MM.1S (cell line): ENCODE measurements at regions not wholly inside any gene's neighbourhood (a gene's known extent, or its start where the extent isn't known, plus 50 kb on each side); places are given as distances from the start of the nearest gene placed in this dataset.
"Not testable (repeated sequence)": the region's sequence is repeated elsewhere in the genome, so short reads cannot be mapped to it uniquely, and the experiment has no call there.

Experiments
- DNase-seq: peaks from one replicate; pipeline ENCODE4 v3.0.0-alpha.2; 2015
- H2AFZ ChIP-seq: fragments of 300-600 bp; sonication (generic); 2 replicates; pipeline ENCODE4 v1.6.0; 2016; ENCODE audit warnings: antibody characterized with exemption, low read length
- H3F3A ChIP-seq: fragments of 300-600 bp; sonication (generic); 2 replicates; pipeline ENCODE4 v1.6.1; 2016; ENCODE audit warnings: mild to moderate bottlenecking, antibody characterized with exemption, low read length, moderate library complexity, mixed read lengths; ENCODE audit not compliant: insufficient read depth
- H3K27ac ChIP-seq: fragments of 300-600 bp; sonication (generic); 2 replicates; pipeline ENCODE4 v1.5.1; 2016; ENCODE audit warnings: mild to moderate bottlenecking, low read length
- H3K27me3 ChIP-seq: fragments of 300-600 bp; sonication (generic); replicated peaks from 2 replicates; pipeline ENCODE4 v1.6.0; 2016; ENCODE audit warnings: low read length; ENCODE audit not compliant: insufficient read depth
- H3K36me3 ChIP-seq: fragments of 300-600 bp; sonication (generic); replicated peaks from 2 replicates; pipeline ENCODE4 v1.6.1; 2016; ENCODE audit warnings: mild to moderate bottlenecking, low read length, mixed read lengths; ENCODE audit not compliant: insufficient read depth
- H3K4me1 ChIP-seq: fragments of 300-600 bp; sonication (generic); 2 replicates; pipeline ENCODE4 v1.6.1; 2016; ENCODE audit warnings: low read length, mixed read lengths
- H3K4me2 ChIP-seq: fragments of 300-600 bp; sonication (generic); 2 replicates; pipeline ENCODE4 v1.6.0; 2016; ENCODE audit warnings: low read depth, low read length
- H3K4me3 ChIP-seq: fragments of 300-600 bp; sonication (generic); 2 replicates; pipeline ENCODE4 v1.5.1; 2016; ENCODE audit warnings: low read length, mixed read lengths
- H3K79me2 ChIP-seq: fragments of 300-600 bp; sonication (generic); 2 replicates; pipeline ENCODE4 v1.6.1; 2016; ENCODE audit warnings: mixed run types, low read length, mixed read lengths
- H3K9ac ChIP-seq: fragments of 300-600 bp; sonication (generic); 2 replicates; pipeline ENCODE4 v1.6.1; 2016; ENCODE audit warnings: low read length, mixed read lengths
- H3K9me2 ChIP-seq: fragments of 300-600 bp; sonication (generic); replicated peaks from 2 replicates; pipeline ENCODE4 v1.6.1; 2016; ENCODE audit warnings: mild to moderate bottlenecking, low read length, mixed read lengths; ENCODE audit not compliant: insufficient read depth
- H3K9me3 ChIP-seq: fragments of 300-600 bp; sonication (generic); replicated peaks from 2 replicates; pipeline ENCODE4 v1.6.1; 2016; ENCODE audit warnings: mild to moderate bottlenecking, low read length, mixed read lengths; ENCODE audit not compliant: insufficient read depth
- H4K20me1 ChIP-seq: fragments of 300-600 bp; sonication (generic); 2 replicates; pipeline ENCODE4 v1.6.1; 2016; ENCODE audit warnings: mild to moderate bottlenecking, low read length, moderate library complexity, mixed read lengths; ENCODE audit not compliant: insufficient read depth
- CTCF ChIP-seq: fragments of 300-600 bp; sonication (generic); IDR thresholded peaks from 2 replicates; pipeline ENCODE4 v1.5.1; 2016; ENCODE audit warnings: antibody characterized with exemption, low read length, mixed read lengths
- EZH2 ChIP-seq: fragments of 300-600 bp; sonication (generic); optimal IDR thresholded peaks from 2 replicates; pipeline ENCODE3; 2017; ENCODE audit warnings: low read depth, mild to moderate bottlenecking, antibody characterized with exemption, low read length, mixed read lengths
- EZH2phosphoT487 ChIP-seq: fragments of 300-600 bp; sonication (generic); IDR thresholded peaks from 2 replicates; pipeline ENCODE4 v1.6.1; 2018; ENCODE audit warnings: antibody characterized with exemption, low read length

GRCh38 chr1:29591601-29592260 is 355.4 kb downstream of the PTPRU start:
- H3K4me2 ChIP-seq: no peak overlapping the region
- H2AFZ ChIP-seq: no peak overlapping the region
- no peaks in the 10 kb centered on the region for H3K9me3 ChIP-seq
- no peaks in the 10 kb centered on the region for H4K20me1 ChIP-seq
- DNase-seq: no peak
- H3K9me2 ChIP-seq: no peaks in the 10 kb centered on the region
- no peaks in the 10 kb centered on the region for H3K36me3 ChIP-seq
- no peak overlapping the region for H3K9ac ChIP-seq
- TF ChIP-seq CTCF (no peak), EZH2 (no peak), EZH2phosphoT487 (no peak)
- H3K4me1 ChIP-seq: no peaks in the 10 kb centered on the region
- no peak overlapping the region for H3K4me3 ChIP-seq
- H3F3A ChIP-seq: no peaks in the 10 kb centered on the region
- H3K27ac ChIP-seq: no peak overlapping the region
- peaks cover 67% of the 10 kb centered on the region for H3K27me3 ChIP-seq
- no peaks in the 10 kb centered on the region for H3K79me2 ChIP-seq

GRCh38 chr1:29590583-29591565 is 354.6 kb downstream of the PTPRU start:
- Histone ChIP-seq H2AFZ (no peak overlapping the region), H3K79me2 (no peaks in the 10 kb centered on the region), H3K4me3 (no peak overlapping the region), H3K27ac (no peak overlapping the region), H3K9ac (no peak overlapping the region), H3K36me3 (no peaks in the 10 kb centered on the region), H3K9me3 (no peaks in the 10 kb centered on the region), H3K4me1 (no peaks in the 10 kb centered on the region), H3F3A (no peaks in the 10 kb centered on the region), H3K9me2 (no peaks in the 10 kb centered on the region), H4K20me1 (no peaks in the 10 kb centered on the region), H3K4me2 (no peak overlapping the region), H3K27me3 (peaks cover 67% of the 10 kb centered on the region)
- no peak for TF ChIP-seq EZH2
- no peak for TF ChIP-seq CTCF
- TF ChIP-seq EZH2phosphoT487: no peak
- DNase-seq: no peak

GRCh38 chr1:29589716-29590115 is 353.4 kb downstream of the PTPRU start:
- not testable (repeated sequence) for H3K4me2 ChIP-seq, DNase-seq, H4K20me1 ChIP-seq, H3K4me3 ChIP-seq, H3K9ac ChIP-seq, H3K36me3 ChIP-seq, H2AFZ ChIP-seq, H3K9me2 ChIP-seq, H3K9me3 ChIP-seq, H3K79me2 ChIP-seq, H3F3A ChIP-seq, H3K27ac ChIP-seq, H3K4me1 ChIP-seq
- peaks cover 71% of the 10 kb centered on the region for H3K27me3 ChIP-seq
